GM19238 (cell line): ENCODE measurements at regions not wholly inside any gene's neighbourhood (a gene's known extent, or its start where the extent isn't known, plus 50 kb on each side); places are given as distances from the start of the nearest gene placed in this dataset.
"Not testable (repeated sequence)": the region's sequence is repeated elsewhere in the genome, so short reads cannot be mapped to it uniquely, and the experiment has no call there.

Experiments
- DNase-seq: peaks from one replicate; pipeline ENCODE4 v3.0.0; 2011; ENCODE audit warnings: low spot score; ENCODE audit not compliant: insufficient read length

DNA sequence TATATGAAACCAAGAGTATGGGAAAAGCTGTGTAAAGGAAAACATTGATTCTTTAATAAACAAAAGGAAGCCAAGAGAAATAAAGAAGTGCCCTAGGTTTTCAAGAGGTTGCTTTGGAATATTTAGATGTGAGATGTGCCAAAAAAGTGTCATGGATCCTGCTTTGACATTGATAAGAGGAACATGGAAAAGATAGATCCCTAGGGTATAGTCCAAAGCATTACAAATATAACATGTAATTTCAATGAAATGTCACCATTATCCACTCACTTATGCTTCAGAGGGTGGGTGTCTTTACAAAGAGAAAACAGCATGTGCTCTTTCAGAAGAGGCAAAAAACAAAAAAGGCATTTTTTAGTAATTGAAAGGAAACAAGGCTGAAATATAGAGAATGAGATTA, 1196.7 kb downstream of the EFNA5 start:
- DNase-seq, result no peak

DNA sequence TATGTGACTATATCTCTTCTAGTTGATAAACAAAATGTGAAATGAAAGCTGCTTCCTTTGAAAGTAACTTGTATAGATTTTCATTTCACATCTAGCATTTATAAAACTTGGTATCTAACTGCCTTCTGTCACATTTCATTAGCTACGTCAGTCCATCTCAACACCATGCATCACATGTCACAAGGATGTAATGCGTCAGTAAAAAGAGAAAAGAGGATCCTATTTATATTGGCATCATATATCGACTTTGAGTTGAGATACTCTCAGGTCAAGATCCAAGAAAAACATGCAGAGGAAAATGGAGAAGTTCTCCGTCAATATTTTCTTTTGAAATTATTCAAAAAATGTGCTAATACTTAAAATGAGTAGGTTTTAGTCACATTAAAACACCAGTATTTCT, 1211.2 kb downstream of the EFNA5 start:
- DNase-seq, result no peak

DNA sequence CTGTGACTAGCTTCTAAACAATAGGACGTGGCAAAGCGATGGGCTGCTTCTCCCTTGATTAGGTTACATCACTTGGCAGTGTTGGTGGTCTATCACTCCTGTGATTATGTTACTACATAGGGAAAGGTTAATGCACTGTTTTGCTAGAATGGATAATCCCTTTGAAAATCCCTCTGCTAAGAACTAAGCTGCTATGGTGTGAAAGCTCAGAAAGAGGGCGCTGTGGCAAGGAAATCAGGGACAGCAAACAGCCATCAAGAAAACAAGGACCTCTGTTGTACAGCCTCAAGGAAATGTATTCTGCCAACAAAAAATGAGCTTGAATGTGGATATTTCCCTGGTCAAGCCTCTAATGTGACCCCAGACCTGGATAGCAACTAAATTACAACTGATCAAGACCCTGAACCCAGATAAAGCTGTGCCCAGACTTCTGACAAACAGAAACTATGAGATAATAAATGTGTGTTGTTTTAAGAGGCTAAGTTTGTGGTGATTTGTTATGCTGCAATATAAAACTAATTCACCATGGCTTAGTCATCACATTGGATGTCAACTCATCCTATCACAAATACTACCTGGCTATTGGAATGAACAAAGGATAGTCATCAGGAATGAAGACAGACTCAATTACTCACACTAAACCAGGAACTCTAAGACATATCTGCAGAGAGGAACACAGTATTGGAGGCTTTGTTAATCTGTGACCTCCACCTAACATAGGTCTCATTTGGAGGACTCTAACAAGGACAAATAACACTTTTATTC, 1215.9 kb downstream of the EFNA5 start:
- DNase-seq, result no peak

DNA sequence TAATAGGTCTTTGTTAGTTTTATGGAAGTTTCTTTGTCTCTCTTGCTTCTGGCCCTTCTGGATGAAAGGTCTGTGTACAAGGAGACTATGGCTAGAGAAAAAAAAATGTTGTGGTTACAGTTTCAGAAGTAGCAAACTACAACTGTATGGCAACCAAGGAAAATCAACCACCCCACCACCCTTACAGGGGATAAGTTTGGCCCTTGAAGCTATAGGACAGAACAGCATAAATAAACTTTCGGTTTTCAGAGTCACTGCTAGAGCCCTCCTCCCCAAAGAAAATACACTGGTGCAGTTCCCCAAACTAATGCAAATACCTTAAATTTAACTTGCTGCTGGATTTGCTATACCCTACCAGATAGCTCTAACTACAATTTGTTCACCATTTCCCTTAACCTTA, 1216.7 kb downstream of the EFNA5 start:
- DNase-seq, result no peak

DNA sequence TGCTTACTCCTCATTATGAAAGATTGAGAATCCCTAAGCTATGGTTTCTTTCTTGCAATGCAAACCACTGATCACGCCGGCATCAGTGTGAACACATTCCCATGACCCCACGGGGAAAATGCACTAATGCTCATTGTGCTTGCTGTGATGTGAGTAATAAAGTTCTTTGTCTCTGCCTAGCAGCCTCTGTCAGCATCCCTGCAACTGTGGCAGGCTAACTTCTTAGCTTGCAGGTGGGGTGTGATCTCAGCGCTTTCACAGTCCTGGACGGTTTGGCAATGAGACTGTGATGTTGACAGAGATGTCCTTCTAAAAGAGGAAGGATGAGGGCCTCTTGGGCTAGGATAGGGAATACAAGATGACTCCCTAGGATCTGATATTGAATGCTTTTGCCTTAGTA, 1218.7 kb downstream of the EFNA5 start:
- no peak for DNase-seq

DNA sequence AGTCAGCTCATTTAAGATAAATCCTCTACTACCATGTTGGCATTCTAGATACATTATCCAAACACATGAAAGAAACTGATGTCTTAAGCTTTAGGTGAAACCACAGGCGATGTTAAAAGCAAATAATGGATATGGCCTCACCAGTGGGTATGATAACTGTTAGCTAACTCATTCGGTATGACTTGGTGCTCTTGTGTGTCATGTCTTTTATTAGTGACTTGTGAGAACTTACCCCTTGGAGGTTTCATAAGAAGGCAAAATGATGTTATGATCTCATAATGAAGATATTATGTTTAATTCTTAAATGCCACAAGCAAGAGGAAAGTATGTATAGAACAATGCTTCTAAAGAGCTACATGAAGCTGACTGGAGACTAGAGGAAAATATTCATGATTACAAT, 1227.0 kb downstream of the EFNA5 start:
- no peak for DNase-seq

DNA sequence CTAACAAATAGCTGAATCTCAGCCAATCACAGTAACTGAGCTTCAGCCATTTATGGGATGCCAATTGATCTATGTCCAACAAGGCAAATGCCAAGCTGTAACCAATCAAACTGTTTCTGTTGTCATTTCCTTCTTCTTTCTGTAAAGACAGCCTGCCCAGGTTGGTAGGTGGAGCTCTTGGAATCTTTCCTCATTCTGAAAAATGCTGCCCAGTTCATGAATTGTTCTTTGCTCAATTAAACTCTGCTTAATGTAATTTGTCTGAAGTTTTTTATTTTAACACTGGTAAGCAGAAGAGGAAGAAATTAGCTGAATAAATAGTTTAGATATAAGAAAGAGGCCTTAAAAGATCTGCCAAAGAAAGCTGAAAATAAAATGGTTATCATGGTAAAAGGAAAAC, 1235.6 kb downstream of the EFNA5 start:
- DNase-seq, result no peak

DNA sequence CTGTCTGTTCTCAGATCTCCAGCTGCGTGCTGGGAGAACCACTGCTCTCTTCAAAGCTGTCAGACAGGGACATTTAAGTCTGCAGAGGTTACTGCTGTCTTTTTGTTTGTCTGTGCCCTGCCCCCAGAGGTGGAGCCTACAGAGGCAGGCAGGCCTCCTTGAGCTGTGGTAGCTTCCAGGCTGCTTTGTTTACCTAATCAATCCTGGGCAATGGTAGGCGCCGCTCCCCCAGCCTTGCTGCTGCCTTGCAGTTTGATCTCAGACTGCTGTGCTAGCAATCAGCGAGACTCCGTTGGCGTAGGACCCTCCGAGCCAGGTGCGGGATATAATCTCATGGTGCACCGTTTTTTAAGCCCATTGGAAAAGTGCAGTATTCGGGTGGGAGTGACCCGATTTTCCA, 1240.0 kb downstream of the EFNA5 start:
- DNase-seq, result not testable (repeated sequence)

DNA sequence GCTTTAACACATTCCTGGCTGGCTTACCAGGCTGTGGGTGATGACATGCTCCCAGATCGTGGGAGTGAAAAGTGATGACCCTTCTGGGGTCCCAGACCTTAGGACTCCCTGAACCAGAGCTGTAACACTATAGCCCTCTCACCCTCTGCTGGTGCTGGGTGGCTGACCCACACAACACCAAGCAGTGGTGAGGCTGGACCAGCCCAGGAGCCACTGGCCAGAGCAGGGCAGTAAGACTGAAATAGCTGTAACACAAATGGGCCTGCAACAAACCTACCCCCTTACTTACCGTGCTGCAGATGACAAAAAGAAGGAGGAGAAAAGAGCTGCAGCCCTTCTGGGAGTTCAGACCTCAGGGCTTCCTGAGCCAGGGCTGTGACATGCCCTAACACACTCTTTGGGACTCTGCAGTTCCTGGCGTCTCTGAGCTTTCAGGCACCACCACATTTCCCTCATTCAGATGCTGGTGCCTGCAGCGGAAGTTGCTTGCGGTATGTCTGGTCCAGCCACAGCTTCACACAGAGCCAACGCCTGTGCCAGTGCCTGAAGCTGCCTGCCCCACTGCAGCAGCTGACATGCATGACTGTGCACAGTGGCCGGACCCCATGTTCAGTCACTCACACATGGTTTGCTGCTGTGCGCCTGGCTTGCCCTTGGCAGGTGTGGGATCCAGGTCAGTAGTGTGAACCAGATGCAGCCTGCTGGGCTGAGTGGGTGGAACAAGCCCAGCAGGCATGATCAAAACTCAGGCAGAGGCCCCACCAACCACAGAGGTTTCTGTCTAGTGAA, 1247.4 kb downstream of the EFNA5 start:
- DNase-seq, result no peak

DNA sequence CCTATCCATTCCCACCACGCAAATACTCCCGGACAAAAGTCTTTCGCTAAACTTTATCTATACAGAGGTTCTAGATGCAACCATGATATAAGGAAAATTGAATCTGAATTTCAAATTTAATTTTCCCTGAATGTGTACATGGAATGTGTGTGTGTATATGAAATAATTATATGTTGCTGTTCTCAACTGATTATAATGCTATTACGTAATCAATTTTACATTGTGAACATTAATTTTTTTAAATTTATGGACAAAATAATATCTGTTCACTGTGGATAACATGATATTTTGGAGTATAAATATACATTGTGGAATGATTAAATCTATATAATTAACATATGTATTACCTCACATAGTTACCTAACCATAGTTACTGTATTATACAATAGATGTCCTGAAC, 1250.6 kb downstream of the EFNA5 start:
- no peak for DNase-seq

DNA sequence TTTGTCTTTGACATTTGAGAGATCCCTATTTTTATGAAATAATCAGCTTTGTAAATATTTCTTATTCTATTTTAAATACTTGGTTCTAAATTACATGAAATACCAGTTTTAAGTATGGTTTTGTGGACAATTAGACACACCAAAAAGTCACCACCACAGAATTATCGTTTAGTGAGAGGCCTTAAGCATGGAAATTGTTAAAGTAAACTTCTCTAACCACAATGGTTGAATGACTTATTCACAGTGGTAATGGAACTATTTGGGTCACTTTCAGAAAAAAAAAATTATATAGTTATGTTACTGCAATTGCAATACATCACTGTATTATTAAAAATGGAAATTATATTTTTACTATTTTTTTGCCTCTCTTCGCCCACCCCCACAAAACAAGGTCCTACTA, 1252.5 kb downstream of the EFNA5 start:
- no peak for DNase-seq

DNA sequence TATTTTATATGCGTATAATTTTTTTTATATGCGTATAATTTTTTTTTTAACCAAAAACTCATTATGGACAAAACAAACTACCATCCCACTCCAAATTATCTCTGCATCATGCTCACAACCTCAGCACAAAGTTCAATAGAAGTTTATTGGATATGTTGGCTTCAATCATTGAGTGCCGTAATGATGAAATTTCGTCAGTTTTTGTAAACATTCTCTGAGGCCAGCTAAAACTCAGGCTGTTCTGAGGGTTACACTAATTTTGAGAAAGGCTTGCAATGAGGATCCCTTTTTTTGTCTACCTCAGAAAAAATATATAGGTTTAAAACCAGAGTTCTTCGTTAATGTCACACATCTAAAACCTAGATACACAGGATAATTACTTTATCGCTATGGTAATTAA, 1253.2 kb downstream of the EFNA5 start:
- no peak for DNase-seq

DNA sequence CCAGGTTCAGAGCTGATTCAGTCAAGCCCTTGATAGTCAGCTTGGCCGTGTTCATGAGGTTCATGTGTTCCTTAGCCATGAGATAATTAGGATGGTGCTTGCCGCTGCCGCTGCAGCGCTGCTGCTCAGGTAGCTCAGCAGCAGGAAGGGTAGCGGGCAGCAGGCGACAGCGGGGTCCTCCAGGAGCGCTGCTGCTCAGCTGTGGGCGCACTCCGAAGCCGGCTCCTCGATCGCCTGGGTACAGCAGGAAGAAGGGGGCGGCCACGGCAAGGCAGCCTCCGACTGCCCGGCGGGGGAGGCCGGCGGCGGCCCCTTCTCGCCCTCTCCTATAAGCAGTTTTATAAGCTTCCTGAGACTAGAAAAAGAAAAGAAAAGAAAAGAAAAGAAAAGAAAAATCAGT, 1253.6 kb downstream of the EFNA5 start:
- DNase-seq, result no peak

DNA sequence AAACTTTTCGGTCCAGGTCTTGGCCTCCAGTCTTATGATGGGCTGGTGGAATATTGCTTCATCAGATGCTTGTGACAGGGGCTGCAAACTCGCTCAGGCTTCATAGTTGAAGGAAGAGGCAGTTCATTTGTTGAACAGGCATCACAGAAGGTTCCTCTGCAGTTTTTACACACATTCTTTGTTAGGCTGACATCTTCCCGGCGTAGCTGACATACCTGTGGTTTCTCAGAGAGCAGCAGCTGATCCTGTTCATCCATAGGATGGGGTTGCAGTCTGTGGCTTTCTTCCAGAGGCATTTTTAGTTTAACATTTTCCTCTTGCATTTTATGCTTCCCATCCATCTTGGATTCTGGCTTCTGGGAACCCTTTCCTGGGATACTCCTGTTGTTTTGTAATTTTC, 1255.2 kb downstream of the EFNA5 start:
- no peak for DNase-seq

DNA sequence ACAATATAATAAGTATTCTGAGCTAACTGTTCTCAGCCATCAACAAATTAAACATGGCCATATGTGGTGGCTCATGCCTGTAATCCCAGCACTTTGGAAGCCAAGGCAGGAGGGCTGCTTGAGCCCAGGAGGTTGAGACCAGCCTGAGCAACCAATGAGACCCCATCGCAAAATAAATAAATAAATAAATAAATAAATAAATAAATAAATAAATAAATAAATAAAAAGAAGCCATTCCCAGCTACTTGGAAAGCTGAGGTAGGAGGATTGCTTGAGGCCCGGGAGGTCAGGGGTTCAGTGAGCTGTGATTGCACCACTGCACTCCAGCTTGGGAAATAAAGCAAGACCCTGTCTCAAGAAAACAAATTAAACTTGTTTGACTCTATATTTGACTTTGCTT, 1256.4 kb downstream of the EFNA5 start:
- no peak for DNase-seq

DNA sequence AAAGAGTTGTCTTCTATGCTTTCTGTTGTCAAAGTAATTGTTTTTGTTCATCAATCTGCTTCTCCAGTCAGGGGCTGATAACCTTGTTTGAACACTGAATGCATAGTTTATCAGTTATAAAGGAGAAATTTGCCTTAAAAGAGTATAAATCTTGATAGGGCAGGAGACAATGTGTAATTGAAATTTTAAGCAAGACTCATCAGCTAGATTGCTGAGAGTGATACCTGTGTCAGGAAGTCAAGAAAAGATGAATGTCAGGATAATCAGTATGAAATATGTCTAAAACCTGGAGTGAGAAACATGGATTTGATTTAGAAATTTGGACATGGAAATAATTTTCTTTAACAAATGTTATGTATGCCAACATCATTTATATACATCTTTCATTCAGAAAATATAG, 1258.1 kb downstream of the EFNA5 start:
- no peak for DNase-seq

DNA sequence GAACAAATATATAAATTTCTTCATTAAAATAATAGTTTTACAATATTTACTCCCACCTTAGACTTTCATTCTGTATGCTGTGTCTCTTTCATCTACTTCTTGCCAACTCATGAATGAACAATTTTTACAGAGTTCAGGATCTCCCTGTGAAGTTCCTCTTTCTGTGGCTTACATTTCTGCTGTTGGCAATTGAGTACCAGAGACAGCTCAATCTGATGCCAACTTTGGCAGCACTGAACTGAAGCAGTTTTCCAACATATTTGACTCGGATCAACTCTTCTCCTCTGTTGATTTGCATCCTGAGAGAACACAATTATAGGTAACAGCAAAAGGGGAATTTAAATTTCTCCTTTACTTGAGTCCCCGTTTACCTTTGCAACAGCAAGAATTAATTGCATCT, 1262.2 kb downstream of the EFNA5 start:
- DNase-seq, result no peak

DNA sequence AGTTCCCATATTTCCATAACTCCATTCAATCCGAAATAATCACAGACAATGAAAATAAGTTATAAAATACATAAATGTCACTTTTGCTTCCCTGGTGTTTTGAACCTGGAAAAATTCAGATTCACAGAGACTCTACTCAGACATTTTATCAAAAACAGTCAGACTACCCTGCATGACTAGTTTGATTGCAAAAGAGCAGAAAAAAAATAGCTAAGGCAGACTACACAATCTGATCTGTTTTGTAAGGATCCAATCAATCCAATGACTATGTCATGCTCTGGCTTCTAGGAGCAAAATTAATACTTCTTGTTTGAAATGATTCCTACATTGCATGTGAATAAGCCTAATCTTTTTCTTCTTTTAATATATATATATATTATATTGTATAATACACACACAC, 1262.6 kb downstream of the EFNA5 start:
- no peak for DNase-seq

DNA sequence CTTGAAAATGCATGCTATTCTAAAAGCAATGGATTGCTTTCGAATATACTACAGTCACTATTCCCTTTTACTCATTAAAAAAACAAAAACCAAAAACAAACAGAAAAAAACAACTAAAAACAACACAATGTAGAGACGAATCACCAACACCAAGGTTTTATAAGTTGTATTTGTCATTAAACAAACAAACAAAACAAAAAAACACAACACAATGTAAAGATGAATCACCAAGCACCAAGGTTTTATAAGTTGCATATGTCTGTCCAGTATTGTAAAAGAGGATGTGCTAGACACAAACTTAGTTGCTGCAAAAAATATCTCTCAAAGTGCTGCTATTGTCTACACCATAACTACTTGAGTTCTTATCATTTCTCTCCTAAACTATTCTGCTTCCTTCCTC, 1269.2 kb downstream of the EFNA5 start:
- no peak for DNase-seq

DNA sequence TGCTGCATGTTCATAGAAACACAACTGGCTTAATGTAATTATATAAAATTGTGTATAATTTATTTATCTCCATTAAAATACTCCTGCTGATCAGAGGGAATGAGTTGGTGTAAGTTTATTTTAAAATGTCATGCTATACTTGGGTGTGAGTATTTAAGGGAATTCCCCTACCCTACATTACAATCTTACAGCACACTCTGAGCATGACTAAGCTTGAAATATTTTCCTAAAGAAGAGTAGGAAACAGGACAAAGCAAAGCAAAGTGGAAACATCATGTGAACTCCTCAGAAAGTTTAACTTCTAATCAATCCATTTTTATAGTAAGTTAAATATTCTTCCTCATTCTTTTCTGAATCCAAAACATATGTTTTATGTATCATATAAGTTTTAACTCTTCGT, 1271.3 kb downstream of the EFNA5 start:
- DNase-seq, result no peak

DNA sequence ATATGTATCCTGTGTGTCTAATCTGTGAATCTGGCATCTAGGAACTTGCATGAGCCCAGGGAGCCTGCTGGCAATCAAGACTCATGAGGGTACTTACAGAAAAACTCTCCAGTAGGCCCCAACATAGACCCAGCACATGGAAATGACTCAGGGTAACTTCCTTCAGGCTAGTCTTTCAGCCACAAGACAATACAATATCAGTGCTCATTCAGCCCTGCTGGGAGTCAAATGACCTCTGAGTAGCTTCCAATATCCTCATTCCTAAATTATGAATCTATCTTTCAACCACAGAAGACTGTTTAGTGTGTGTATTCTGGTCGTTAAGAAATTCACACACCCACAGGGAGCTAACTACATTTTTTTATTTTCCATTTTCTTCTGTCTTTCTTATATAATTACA, 1273.0 kb downstream of the EFNA5 start:
- DNase-seq, result no peak

DNA sequence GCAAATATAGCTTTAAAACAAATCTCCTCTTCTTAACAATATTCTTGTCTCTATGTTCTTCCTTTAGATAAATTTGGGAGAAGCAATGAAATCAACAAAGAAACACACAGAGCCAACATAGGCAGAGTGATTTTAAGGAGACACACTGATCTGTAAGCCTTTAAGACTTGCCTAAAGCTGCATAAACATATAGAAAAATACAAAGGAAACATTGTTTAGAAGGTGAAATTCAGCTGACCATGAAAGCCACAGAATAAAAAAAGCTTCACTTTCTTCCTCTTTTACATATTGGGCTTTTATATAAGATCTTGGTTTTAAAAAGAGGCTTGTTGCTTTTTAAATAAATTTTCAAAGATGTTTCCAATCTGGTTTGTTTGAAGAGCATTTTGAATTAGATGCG, 1277.5 kb downstream of the EFNA5 start:
- no peak for DNase-seq

DNA sequence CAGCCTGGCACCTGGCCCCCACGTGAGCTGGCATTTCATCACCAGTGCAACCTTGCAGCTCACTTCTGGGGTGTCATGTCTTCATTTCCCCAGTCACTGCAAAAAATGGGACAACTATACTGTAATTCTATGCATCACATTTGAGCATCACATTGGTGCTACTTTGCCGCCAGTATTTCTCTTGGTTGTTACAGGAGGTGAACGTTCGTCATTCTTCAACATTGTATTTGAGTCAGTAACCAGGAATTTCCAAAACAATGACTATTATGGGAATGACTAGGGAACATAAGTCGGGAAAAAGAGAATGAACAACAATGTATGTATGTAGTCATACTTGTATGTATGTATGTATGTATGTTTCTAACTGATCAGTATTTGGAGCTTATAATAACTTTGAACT, 1278.0 kb downstream of the EFNA5 start:
- no peak for DNase-seq
